ENCODE measurements at regions not wholly inside any gene's neighbourhood (a gene's known extent, or its start where the extent isn't known, plus 50 kb on each side); places are given as distances from the start of the nearest gene placed in this dataset.

- TF ChIP-seq REST (IDR thresholded peaks at IDR 0.05; ENCODE audit: low read depth, low read length) (no peak), ZNF24 (IDR thresholded peaks at IDR 0.05) (no peak), NKRF (conservative IDR thresholded peaks at IDR 0.05) (peak; percentile 48; the same call in 1 of the 2 replicates), IKZF2 (IDR thresholded peaks at IDR 0.05) (peak in 1 of 2 experiments; percentile 46; a peak in 1 of 4 replicates), SIX5 (IDR thresholded peaks at IDR 0.05; ENCODE audit: low read depth, low read length, severe bottlenecking) (no peak)
Measured at GRCh38 chr6:56842686-56843475, 112.0 kb upstream of the BEND6 start (continued).
